Mucosa of gallbladder (tissue), 1 donor: ENCODE measurements at regions not wholly inside any gene's neighbourhood (a gene's known extent, or its start where the extent isn't known, plus 50 kb on each side); places are given as distances from the start of the nearest gene placed in this dataset.
"Not testable (repeated sequence)": the region's sequence is repeated elsewhere in the genome, so short reads cannot be mapped to it uniquely, and the experiment has no call there.

ENCODE experiments used
- DNase-seq: peaks from one replicate; pipeline ENCODE4 v3.0.0-alpha.2; 2020; ENCODE audit warnings: low spot score
- donor health status: DM: no; HTN: no; CAD: no.

- DNase-seq, result no peak
Observed at GRCh38 chr13:112145551-112146360, 78.8 kb downstream of the SOX1 start.

- DNase-seq, result no peak
Observed at GRCh38 chr13:112150352-112150751, 83.4 kb downstream of the SOX1 start.

- no peak for DNase-seq
Observed at GRCh38 chr13:112152846-112153245, 85.9 kb downstream of the SOX1 start.

- no peak for DNase-seq
Observed at GRCh38 chr13:112153364-112153763, 86.4 kb downstream of the SOX1 start.

GRCh38 chr13:112153846-112154245 is 86.9 kb downstream of the SOX1 start:
- DNase-seq, result no peak

GRCh38 chr13:112154301-112155060 is 87.5 kb downstream of the SOX1 start:
- no peak for DNase-seq

GRCh38 chr13:112158961-112159360 is 92.0 kb downstream of the SOX1 start:
- no peak for DNase-seq

- DNase-seq, result no peak
Observed at GRCh38 chr13:112159575-112160547, 92.9 kb downstream of the SOX1 start.

- no peak for DNase-seq
Observed at GRCh38 chr13:112160558-112160957, 93.6 kb downstream of the SOX1 start.

- no peak for DNase-seq
Observed at GRCh38 chr13:112161521-112162301, 94.8 kb downstream of the SOX1 start.

GRCh38 chr13:112163691-112164660 is 97.0 kb downstream of the SOX1 start:
- DNase-seq, result not testable (repeated sequence)

- DNase-seq, result no peak
Observed at GRCh38 chr13:112165712-112166111, 98.8 kb downstream of the SOX1 start.

GRCh38 chr13:112168761-112169160 is 101.8 kb downstream of the SOX1 start:
- DNase-seq, result no peak

- no peak for DNase-seq
Observed at GRCh38 chr13:112169941-112170822, 103.2 kb downstream of the SOX1 start.

- DNase-seq, result no peak
Observed at GRCh38 chr13:112170823-112171569, 104.0 kb downstream of the SOX1 start.

- DNase-seq, result no peak
Observed at GRCh38 chr13:112171570-112171965, 104.6 kb downstream of the SOX1 start.

- no peak for DNase-seq
Observed at GRCh38 chr13:112172017-112172416, 105.1 kb downstream of the SOX1 start.

GRCh38 chr13:112172641-112173251 is 105.8 kb downstream of the SOX1 start:
- no peak for DNase-seq
